Right lobe of liver (tissue), 6 donors: ENCODE measurements at regions not wholly inside any gene's neighbourhood (a gene's known extent, or its start where the extent isn't known, plus 50 kb on each side); places are given as distances from the start of the nearest gene placed in this dataset.

Experiments
- ATAC-seq, 4 donors: fragments of 200-7000 bp; cut with Tn5 transposase; one replicate each; pipeline ENCODE4 v1.9.1; 2020; ENCODE audit warnings: mild to moderate bottlenecking in 4 of 4, moderate library complexity in 4 of 4
- DNase-seq, 3 donors: peaks; one replicate each; pipeline ENCODE4 v3.0.0-alpha.2; 2020
- H3K27ac ChIP-seq, 3 donors: fragments of 200-600 bp; one replicate each; pipeline ENCODE4 v1.8.0; 2022
- H3K27me3 ChIP-seq, 2 donors: fragments of 200-600 bp; one replicate each; pipeline ENCODE4 v1.8.0; 2022
- H3K36me3 ChIP-seq, 4 donors: fragments of 200-600 bp; sonication (generic) in 1 of 4; one replicate each; pipeline versions ENCODE4 v1.5.1 to v1.8.0; 2017 to 2022; ENCODE audit warnings: control low read depth in 1 of 4
- H3K4me1 ChIP-seq, 4 donors: fragments of 200-600 bp; sonication (generic) in 1 of 4; one replicate each; pipeline versions ENCODE4 v1.5.1 to v1.8.0; 2017 to 2022; ENCODE audit warnings: control low read depth in 1 of 4
- H3K4me3 ChIP-seq, 3 donors: fragments of 200-600 bp; one replicate each; pipeline ENCODE4 v1.8.0; 2022
- H3K9me3 ChIP-seq, 4 donors: fragments of 200-600 bp; sonication (generic) in 1 of 4; one replicate each; pipeline versions ENCODE4 v1.5.1 to v1.8.0; 2017 to 2022; ENCODE audit warnings: control low read depth in 1 of 4
- CTCF ChIP-seq, 4 donors: fragments of 200-600 bp in 3 of 4; fragments of 450-650 bp in 1 of 4; IDR thresholded peaks; one replicate each; pipeline versions ENCODE4 v1.5.1 to v1.8.0; 2016 to 2022; ENCODE audit warnings: antibody characterized with exemption in 4 of 4, mild to moderate bottlenecking in 2 of 4
- POLR2A ChIP-seq: fragments of 450-650 bp; IDR thresholded peaks from one replicate; pipeline ENCODE4 v1.6.1; 2017; ENCODE audit warnings: antibody characterized with exemption, mild to moderate bottlenecking
- WGBS: methylation state at CpG from one replicate; pipeline ENCODE4 v1.1.6; 2018; ENCODE audit warnings: low coverage, low lambda C conversion rate; ENCODE audit not compliant: insufficient coverage; ENCODE audit errors: missing lambda C conversion rate; 5-methylcytosine and 5-hydroxymethylcytosine counted together
- intact Hi-C, 2 donors: fragments of 100-400 bp; cut with DNase I; formaldehyde crosslinking; loops; one replicate each; pipeline versions ENCODE4 v1.11.2 to v1.14.1; 2022
- donor health status: DM: no; HTN: yes; CAD: no.
- donor health status: DM: no; HTN: no; CAD: no.
- donor health status: DM: no; HTN: no; CAD: no.
- donor health status: DM: no; HTN: yes; CAD: no.
- donor health status: DM: no; HTN: yes; CAD: no.

- no peak for ATAC-seq
- WGBS, result 27% methylated on average over 1 of the region's 1 CpG
- intact Hi-C loops, result no loop called here
These were observed 292.5 kb downstream of the SLITRK1 start for GRCh38 chr13:83589814-83590213.

GRCh38 chr13:83577183-83577582 is 305.1 kb downstream of the SLITRK1 start:
- H3K27me3 ChIP-seq, result no peaks in the 10 kb centered on the region
- ATAC-seq (no peak), DNase-seq (no peak)
- WGBS, result 49% methylated on average over 2 of the region's 2 CpGs
- no peak overlapping the region for H3K4me3 ChIP-seq
- intact Hi-C loops, result no loop called here
- no peaks in the 10 kb centered on the region for H3K4me1 ChIP-seq
- H3K27ac ChIP-seq, result no peak overlapping the region
- TF ChIP-seq POLR2A, result no peak
- TF ChIP-seq CTCF (IDR thresholded peaks at IDR 0.05), result no peak
- H3K36me3 ChIP-seq, result no peaks in the 10 kb centered on the region
- no peaks in the 10 kb centered on the region for H3K9me3 ChIP-seq

More at GRCh38 chr13:83589814-83590213, 292.5 kb downstream of the SLITRK1 start:
- no peaks in the 10 kb centered on the region for H3K36me3 ChIP-seq
- no peaks in the 10 kb centered on the region for H3K9me3 ChIP-seq
- DNase-seq, result no peak
- H3K4me1 ChIP-seq, result no peaks in the 10 kb centered on the region
- no peak for TF ChIP-seq POLR2A
- H3K27ac ChIP-seq, result no peak overlapping the region
- no peaks in the 10 kb centered on the region for H3K27me3 ChIP-seq
- no peak overlapping the region for H3K4me3 ChIP-seq

- no peak for TF ChIP-seq CTCF (IDR thresholded peaks at IDR 0.05)
- WGBS, result 31% methylated on average over 3 of the region's 3 CpGs
- Histone ChIP-seq H3K27ac (no peak overlapping the region), H3K36me3 (no peaks in the 10 kb centered on the region), H3K4me3 (no peak overlapping the region), H3K9me3 (no peaks in the 10 kb centered on the region), H3K27me3 (no peaks in the 10 kb centered on the region), H3K4me1 (no peaks in the 10 kb centered on the region)
- ATAC-seq (no peak), DNase-seq (no peak)
- intact Hi-C loops, result no loop called here
These were observed 314.3 kb downstream of the SLITRK1 start for GRCh38 chr13:83568019-83568418.

- Histone ChIP-seq H3K4me1 (no peaks in the 10 kb centered on the region), H3K27ac (no peak overlapping the region), H3K4me3 (no peak overlapping the region), H3K27me3 (no peaks in the 10 kb centered on the region), H3K9me3 (no peaks in the 10 kb centered on the region), H3K36me3 (no peaks in the 10 kb centered on the region)
- DNase-seq (no peak), ATAC-seq (no peak)
- WGBS, result 28% methylated on average over 2 of the region's 5 CpGs
- intact Hi-C loops, result no loop called here
- TF ChIP-seq POLR2A, result no peak
- no peak for TF ChIP-seq CTCF (IDR thresholded peaks at IDR 0.05)
These were observed 318.8 kb downstream of the SLITRK1 start for GRCh38 chr13:83563499-83563898.

- Histone ChIP-seq H3K9me3 (no peaks in the 10 kb centered on the region), H3K4me1 (no peaks in the 10 kb centered on the region), H3K27ac (no peak overlapping the region), H3K36me3 (no peaks in the 10 kb centered on the region), H3K4me3 (no peak overlapping the region), H3K27me3 (no peaks in the 10 kb centered on the region)
- ATAC-seq (no peak), DNase-seq (no peak)
- WGBS, result 27% methylated on average over 2 of the region's 2 CpGs
- intact Hi-C loops, result no loop called here
- TF ChIP-seq POLR2A (no peak), CTCF (IDR thresholded peaks at IDR 0.05) (no peak)
These were observed 324.4 kb downstream of the SLITRK1 start for GRCh38 chr13:83557845-83558244.
